ENCODE measurements at regions not wholly inside any gene's neighbourhood (a gene's known extent, or its start where the extent isn't known, plus 50 kb on each side); places are given as distances from the start of the nearest gene placed in this dataset.

DNA sequence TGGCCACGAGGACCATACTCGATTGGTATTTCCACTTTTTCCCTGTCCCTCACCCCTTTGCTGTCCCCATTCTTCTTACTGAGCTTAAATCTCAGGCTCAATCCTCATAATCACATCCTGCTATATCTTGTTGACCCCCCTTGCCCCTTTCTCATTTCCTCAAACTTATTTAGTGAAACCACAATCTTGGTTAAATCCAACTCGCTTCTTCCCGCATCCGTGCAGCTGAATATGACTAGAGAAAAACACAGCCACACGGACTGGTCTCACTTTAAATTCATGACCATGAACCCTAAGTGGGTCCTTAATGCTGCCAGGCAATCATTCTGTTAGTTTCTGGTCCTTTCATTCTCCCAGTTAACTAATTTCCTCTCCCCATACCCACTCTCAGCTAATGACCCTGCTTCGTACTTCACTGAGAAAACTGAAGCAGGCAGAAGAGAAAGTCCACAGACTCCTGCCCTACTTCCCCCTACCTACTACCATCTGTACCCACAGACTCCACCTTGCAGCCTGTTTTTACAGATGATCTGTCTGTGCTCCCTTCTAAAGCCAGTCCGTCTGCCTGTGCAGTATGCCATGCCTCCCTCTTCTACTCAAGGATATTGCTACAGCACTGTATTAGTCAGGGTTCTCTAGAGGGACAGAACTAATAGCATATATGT, 96.8 kb upstream of the LMO4 start:
- DNase-seq (ENCODE audit: low read depth): no peak
- in situ Hi-C loops (cut with HindIII; ENCODE audit: low sequenced_read_pairs): no loop called here
- no peak overlapping the region for H3K4me3 ChIP-seq (ENCODE audit: low read depth, low read length)
- TF ChIP-seq, protein P1, sequence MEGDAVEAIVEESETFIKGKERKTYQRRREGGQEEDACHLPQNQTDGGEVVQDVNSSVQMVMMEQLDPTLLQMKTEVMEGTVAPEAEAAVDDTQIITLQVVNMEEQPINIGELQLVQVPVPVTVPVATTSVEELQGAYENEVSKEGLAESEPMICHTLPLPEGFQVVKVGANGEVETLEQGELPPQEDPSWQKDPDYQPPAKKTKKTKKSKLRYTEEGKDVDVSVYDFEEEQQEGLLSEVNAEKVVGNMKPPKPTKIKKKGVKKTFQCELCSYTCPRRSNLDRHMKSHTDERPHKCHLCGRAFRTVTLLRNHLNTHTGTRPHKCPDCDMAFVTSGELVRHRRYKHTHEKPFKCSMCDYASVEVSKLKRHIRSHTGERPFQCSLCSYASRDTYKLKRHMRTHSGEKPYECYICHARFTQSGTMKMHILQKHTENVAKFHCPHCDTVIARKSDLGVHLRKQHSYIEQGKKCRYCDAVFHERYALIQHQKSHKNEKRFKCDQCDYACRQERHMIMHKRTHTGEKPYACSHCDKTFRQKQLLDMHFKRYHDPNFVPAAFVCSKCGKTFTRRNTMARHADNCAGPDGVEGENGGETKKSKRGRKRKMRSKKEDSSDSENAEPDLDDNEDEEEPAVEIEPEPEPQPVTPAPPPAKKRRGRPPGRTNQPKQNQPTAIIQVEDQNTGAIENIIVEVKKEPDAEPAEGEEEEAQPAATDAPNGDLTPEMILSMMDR (IDR thresholded peaks at IDR 0.05; ENCODE audit: low read depth, low read length, missing control alignments): no peak

DNA sequence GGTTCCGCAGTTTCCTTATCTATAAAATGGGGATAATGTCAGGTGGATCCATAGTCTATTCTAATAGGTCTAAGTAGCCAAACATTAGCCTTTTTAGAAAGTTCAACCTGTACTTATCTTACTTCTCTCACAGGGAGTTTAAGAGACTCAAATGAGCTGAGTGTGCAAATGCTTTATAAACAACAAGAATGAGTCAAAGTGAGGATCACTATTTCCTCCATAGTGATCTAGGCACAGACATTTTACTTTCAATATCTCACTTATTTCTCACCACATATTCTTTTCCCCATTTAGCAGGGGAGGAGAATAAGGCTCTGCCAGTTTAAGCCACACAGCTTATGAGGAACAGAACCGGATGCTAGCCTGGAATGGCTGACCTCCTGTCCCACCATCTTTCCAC, 92.1 kb upstream of the LMO4 start:
- TF ChIP-seq, protein P1 (IDR thresholded peaks at IDR 0.05; ENCODE audit: low read depth, low read length, missing control alignments): no peak
- no peak for DNase-seq (ENCODE audit: low read depth)
- H3K4me3 ChIP-seq (ENCODE audit: low read depth, low read length): no peak overlapping the region
- in situ Hi-C loops (cut with HindIII; ENCODE audit: low sequenced_read_pairs): no loop called here

DNA sequence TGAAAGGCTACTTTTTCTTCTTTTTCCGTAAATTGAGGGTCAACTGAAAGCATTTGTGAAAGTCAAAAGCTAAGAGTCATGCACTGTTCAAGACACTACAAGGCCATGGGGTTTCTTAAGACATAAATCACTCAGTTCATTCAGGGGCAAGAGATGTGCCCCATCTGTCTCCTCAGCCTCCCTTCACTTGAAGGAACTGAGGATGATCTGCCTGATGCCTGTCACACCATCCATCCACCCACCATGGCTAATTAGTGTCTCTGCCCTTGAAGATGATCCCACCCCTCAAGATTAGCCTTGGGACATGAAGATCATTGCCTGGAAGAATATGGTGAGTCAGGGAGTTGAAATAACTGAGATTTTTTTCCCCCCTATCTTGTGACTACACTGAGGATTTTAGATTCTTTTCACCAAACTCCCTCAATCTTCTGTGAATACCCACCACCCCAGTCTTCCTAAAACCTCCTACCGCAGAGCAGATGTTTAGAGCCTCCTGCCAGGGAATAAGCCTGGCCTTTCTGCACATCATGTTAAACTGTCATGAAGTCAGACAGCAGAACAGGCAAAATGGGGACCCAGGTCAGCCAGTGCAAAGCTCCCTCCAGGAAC, 88.6 kb upstream of the LMO4 start:
- no peak for DNase-seq (ENCODE audit: low read depth)
- TF ChIP-seq, protein P1 (IDR thresholded peaks at IDR 0.05; ENCODE audit: low read depth, low read length, missing control alignments): no peak
- no peak overlapping the region for H3K4me3 ChIP-seq (ENCODE audit: low read depth, low read length)
- in situ Hi-C loops (cut with HindIII; ENCODE audit: low sequenced_read_pairs): no loop called here

DNA sequence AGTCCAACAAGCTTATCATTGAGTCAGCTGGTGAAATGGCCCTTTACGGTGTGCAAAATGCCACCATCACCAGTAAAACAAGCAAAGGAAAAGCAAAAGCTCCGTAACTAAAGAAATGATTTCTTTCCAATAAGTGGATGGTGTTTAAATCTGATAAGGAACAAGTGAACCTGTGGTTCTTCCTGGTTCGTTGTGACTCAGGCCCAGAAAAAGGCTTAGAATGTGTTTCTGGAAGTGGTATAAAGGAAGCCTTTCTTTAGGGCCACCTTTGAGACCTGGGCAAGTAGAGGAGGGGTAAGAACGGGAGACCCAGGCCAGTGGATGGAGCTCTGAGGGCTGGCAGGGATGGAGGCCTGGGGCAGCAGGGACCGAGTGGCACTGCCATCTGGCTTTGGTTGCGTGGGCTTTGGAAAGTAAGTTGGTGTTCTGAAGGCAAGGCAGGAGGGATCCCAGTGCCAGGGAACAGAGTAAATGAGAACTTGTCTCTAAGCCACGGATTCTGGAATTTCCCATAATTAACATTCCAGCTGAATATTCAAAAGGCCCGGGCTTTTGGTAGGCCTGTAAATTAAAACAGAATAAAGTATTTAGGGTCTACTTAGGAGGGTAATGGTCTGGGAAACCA, 87.9 kb upstream of the LMO4 start:
- DNase-seq (ENCODE audit: low read depth): no peak
- TF ChIP-seq, protein P1 (IDR thresholded peaks at IDR 0.05; ENCODE audit: low read depth, low read length, missing control alignments): no peak
- no peak overlapping the region for H3K4me3 ChIP-seq (ENCODE audit: low read depth, low read length)
- in situ Hi-C loops (cut with HindIII; ENCODE audit: low sequenced_read_pairs): no loop called here

DNA sequence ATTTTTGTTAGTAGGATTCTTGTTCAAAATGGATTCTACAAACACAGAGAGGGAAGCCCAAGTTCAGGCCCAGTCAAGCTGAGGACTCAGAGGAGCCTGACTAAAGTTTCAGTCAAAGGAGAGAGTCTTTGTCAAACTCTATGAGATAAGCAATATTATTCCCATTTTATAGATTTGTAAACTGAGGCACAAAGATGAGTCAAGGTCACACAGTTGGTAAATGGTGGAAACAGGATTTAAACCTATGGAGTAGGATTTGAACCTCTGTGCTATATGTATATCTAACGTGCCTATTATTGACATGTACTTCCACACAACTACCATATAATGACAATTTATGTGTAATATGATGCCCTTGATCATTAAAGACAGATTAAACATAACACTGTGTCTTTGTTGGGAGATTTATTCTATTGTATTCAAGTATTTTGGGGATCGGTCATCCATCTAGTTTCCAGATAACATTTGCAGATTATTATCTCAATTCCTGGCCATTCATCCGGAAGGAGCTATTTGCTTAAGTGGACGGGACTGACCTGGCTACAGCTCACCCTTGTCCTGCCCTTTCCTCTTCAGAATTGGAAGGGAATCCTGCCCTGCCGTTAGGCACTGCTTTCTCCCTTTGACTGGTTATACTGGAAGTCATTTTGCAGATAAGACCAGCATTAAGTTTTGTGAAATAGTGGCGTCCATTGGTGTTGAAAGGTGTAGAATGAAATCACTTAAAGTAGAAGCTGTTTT, 86.1 kb upstream of the LMO4 start:
- DNase-seq (ENCODE audit: low read depth): no peak
- H3K4me3 ChIP-seq (ENCODE audit: low read depth, low read length): no peak overlapping the region
- in situ Hi-C loops (cut with HindIII; ENCODE audit: low sequenced_read_pairs): no loop called here
- TF ChIP-seq, protein P1 (IDR thresholded peaks at IDR 0.05; ENCODE audit: low read depth, low read length, missing control alignments): no peak

DNA sequence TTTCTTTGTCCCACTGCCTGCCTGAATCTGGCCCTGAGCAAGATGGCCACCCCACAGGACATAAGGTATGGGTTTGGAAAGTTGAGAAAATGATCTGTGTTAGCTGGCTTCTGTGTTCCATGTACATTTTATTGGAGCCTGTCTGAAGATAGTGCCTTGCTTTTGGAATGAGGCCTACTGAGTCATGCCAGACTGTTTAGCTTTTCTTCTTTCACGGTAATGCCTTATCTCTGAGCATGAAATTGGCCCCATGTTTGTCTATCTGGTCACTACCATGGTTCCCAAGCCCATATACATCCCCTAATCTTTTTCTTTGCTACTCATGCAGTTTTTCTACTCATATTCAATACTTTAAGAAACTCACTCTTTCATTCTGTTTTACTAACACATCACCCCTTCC, 85.1 kb upstream of the LMO4 start:
- in situ Hi-C loops (cut with HindIII; ENCODE audit: low sequenced_read_pairs): no loop called here
- peak; percentile 41 for DNase-seq (ENCODE audit: low read depth)
- TF ChIP-seq, protein P1 (IDR thresholded peaks at IDR 0.05; ENCODE audit: low read depth, low read length, missing control alignments): no peak
- no peak overlapping the region for H3K4me3 ChIP-seq (ENCODE audit: low read depth, low read length)

All from astrocyte of the cerebellum (primary cell).